Thyroid gland (tissue), 4 donors: ENCODE measurements at regions not wholly inside any gene's neighbourhood (a gene's known extent, or its start where the extent isn't known, plus 50 kb on each side); places are given as distances from the start of the nearest gene placed in this dataset.
"Not testable (repeated sequence)": the region's sequence is repeated elsewhere in the genome, so short reads cannot be mapped to it uniquely, and the experiment has no call there.

Source experiments
- POLR2A ChIP-seq, 2 donors: fragments of 450-650 bp; IDR thresholded peaks; one replicate each; pipeline ENCODE4 v1.6.1; 2017; ENCODE audit warnings: antibody characterized with exemption in 2 of 2, mild to moderate bottlenecking in 2 of 2, moderate library complexity in 1 of 2
- TF ChIP-seq, protein P1 (sequence below), 6 experiments: fragments of 200-600 bp in 3 of 6; fragments of 450-650 bp in 3 of 6; sonication (generic) in 3 of 6; IDR thresholded peaks; one replicate each; pipeline ENCODE4 v1.5.1; 2016 to 2019; ENCODE audit warnings: antibody characterized with exemption in 6 of 6, mild to moderate bottlenecking in 2 of 6, inconsistent platforms in 1 of 6, moderate library complexity in 1 of 6

DNA sequence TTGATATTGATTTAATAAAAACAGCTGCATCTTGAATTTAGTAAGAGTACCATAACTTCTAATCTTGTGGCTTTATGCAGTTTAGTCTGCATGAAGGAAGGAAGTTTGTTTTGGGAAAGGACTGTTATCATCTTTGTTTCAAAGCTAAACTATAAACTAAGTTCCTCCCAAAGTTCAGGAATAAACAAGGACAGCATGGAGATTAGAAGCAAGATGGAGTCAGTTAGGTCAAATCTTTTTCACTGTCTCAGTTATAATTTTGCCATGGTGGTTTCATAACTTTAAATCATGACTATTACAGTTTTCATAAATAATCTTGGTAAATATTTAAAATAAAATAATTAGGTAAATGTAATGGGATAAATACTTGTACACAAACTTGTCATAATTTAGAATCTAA, 189.9 kb upstream of the ETV3 start:
- TF ChIP-seq, protein P1, sequence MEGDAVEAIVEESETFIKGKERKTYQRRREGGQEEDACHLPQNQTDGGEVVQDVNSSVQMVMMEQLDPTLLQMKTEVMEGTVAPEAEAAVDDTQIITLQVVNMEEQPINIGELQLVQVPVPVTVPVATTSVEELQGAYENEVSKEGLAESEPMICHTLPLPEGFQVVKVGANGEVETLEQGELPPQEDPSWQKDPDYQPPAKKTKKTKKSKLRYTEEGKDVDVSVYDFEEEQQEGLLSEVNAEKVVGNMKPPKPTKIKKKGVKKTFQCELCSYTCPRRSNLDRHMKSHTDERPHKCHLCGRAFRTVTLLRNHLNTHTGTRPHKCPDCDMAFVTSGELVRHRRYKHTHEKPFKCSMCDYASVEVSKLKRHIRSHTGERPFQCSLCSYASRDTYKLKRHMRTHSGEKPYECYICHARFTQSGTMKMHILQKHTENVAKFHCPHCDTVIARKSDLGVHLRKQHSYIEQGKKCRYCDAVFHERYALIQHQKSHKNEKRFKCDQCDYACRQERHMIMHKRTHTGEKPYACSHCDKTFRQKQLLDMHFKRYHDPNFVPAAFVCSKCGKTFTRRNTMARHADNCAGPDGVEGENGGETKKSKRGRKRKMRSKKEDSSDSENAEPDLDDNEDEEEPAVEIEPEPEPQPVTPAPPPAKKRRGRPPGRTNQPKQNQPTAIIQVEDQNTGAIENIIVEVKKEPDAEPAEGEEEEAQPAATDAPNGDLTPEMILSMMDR (IDR thresholded peaks at IDR 0.05) = not testable (repeated sequence)
- TF ChIP-seq POLR2A (IDR thresholded peaks at IDR 0.05) = not testable (repeated sequence)
